ENCODE measurements at regions not wholly inside any gene's neighbourhood (a gene's known extent, or its start where the extent isn't known, plus 50 kb on each side); places are given as distances from the start of the nearest gene placed in this dataset.

DNA sequence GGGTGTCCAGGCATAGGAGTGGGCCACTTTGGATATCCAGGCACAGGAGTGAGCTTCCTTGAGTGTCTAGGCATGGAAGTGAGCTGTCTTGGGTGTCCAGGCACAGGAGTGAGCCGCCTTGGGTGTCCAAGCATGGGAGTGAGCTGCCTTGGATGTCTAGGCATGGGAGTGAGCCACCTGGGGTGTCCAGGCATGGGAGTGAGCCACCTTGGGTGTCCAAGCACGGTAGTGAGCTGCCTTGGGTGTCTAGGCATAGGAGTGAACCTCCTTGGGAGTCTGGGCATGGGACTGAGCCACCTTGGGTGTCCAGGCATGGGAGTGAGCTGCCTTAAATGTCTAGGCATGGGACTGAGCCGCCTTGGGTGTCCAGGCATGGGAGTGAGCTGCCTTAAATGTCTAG is 146.3 kb downstream of the C1orf94 start:
- Histone ChIP-seq H3K4me3 (ENCODE audit: low read depth, low read length, poor library complexity, severe bottlenecking) (no peak overlapping the region), H4K20me1 (ENCODE audit: insufficient read depth, low read length) (no peaks in the 10 kb centered on the region), H3K9me2 (ENCODE audit: insufficient read depth, low read length) (no peaks in the 10 kb centered on the region), H2AFZ (ENCODE audit: low read length) (no peak overlapping the region), H3K79me2 (ENCODE audit: insufficient read depth, low read depth, low read length) (no peaks in the 10 kb centered on the region), H3K36me3 (ENCODE audit: insufficient read depth, low read length) (no peaks in the 10 kb centered on the region), H3K9me3 (ENCODE audit: low read length) (no peaks in the 10 kb centered on the region), H3K27ac (ENCODE audit: low read depth, low read length, poor library complexity, severe bottlenecking) (no peak overlapping the region), H3K4me1 (ENCODE audit: insufficient read depth, low read length, poor library complexity, severe bottlenecking) (no peaks in the 10 kb centered on the region), H3K4me2 (ENCODE audit: low read length) (no peak overlapping the region)
- intact Hi-C loops (cut with micrococcal nuclease; ENCODE audit: unreplicated experiment) = no loop called here
- POLR2A ChIA-PET = no interaction called here
- CTCF ChIA-PET (ENCODE audit: unreplicated experiment) = no interaction called here
- BruUV-seq (replicated peaks) = no TSS peak
- no peak for DNase-seq (ENCODE audit: low spot score)
- TF ChIP-seq, protein P1, sequence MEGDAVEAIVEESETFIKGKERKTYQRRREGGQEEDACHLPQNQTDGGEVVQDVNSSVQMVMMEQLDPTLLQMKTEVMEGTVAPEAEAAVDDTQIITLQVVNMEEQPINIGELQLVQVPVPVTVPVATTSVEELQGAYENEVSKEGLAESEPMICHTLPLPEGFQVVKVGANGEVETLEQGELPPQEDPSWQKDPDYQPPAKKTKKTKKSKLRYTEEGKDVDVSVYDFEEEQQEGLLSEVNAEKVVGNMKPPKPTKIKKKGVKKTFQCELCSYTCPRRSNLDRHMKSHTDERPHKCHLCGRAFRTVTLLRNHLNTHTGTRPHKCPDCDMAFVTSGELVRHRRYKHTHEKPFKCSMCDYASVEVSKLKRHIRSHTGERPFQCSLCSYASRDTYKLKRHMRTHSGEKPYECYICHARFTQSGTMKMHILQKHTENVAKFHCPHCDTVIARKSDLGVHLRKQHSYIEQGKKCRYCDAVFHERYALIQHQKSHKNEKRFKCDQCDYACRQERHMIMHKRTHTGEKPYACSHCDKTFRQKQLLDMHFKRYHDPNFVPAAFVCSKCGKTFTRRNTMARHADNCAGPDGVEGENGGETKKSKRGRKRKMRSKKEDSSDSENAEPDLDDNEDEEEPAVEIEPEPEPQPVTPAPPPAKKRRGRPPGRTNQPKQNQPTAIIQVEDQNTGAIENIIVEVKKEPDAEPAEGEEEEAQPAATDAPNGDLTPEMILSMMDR (conservative IDR thresholded peaks at IDR 0.05; ENCODE audit: low read length) = no peak
- TF ChIP-seq EZH2phosphoT487 (IDR thresholded peaks at IDR 0.05; ENCODE audit: borderline replicate concordance, low read depth, low read length) = no peak

DNA sequence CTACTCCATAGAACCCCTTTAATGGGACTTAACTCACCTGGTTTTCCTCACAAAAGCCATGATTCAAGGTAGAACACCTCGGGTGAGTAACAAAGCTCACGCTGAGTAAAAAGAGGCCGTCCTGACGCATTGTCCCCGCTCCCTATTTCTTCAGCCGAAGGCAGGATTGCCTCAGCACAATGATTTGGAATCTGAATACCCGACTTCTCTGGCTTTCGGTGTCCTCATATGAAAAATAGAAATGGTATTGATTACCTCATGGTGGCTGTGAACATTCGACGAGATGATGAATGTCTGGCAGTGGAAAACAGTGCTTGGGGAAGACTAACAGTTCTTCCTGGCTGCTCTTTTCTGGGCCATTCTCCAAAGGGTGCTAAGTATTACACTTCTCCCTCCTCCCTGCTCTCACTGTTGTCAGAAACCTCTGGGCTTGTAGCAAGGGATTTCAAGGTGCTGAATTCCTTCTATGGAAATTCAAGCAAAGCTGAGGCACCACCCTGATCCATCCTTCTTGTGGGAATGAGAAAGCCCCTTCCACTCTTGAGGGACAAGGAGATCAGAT is 148.3 kb downstream of the C1orf94 start:
- Histone ChIP-seq H3K4me1 (ENCODE audit: insufficient read depth, low read length, poor library complexity, severe bottlenecking) (no peaks in the 10 kb centered on the region), H3K9me3 (ENCODE audit: low read length) (no peaks in the 10 kb centered on the region), H3K4me2 (ENCODE audit: low read length) (no peak overlapping the region), H2AFZ (ENCODE audit: low read length) (no peak overlapping the region), H3K4me3 (ENCODE audit: low read depth, low read length, poor library complexity, severe bottlenecking) (no peak overlapping the region), H4K20me1 (ENCODE audit: insufficient read depth, low read length) (no peaks in the 10 kb centered on the region), H3K27ac (ENCODE audit: low read depth, low read length, poor library complexity, severe bottlenecking) (no peak overlapping the region), H3K36me3 (ENCODE audit: insufficient read depth, low read length) (no peaks in the 10 kb centered on the region), H3K9me2 (ENCODE audit: insufficient read depth, low read length) (no peaks in the 10 kb centered on the region), H3K79me2 (ENCODE audit: insufficient read depth, low read depth, low read length) (no peaks in the 10 kb centered on the region)
- CTCF ChIA-PET (ENCODE audit: unreplicated experiment) = no interaction called here
- BruUV-seq (replicated peaks) = no TSS peak
- DNase-seq (ENCODE audit: low spot score) = no peak
- TF ChIP-seq, protein P1 (conservative IDR thresholded peaks at IDR 0.05; ENCODE audit: low read length) = no peak
- TF ChIP-seq EZH2phosphoT487 (IDR thresholded peaks at IDR 0.05; ENCODE audit: borderline replicate concordance, low read depth, low read length) = no peak
- POLR2A ChIA-PET = no interaction called here
- intact Hi-C loops (cut with micrococcal nuclease; ENCODE audit: unreplicated experiment) = no loop called here

DNA sequence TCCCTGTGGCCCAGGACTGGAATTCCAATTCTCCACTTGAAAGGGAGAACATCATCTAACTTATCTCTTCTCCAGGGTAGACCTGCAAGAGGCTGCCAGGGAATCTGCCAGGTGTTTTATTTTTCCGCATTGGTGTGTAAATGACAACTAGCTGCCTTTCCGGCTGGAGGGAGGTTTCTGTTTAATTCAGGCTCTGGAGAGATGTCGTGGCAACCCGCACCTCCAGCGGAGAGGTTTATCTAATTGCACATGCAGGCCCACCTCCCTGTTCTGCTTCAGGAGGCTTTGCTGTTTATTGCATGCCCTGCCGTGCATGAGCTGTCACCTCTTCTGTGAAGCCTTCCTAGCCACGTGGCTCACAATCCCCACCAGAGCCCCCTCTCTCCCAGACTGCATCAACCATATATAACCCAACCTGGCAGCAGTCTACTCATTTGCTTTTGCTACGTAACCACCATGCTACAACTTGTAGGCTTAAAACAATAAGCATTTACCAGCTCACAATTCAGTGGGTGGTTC is 151.6 kb downstream of the C1orf94 start:
- intact Hi-C loops (cut with micrococcal nuclease; ENCODE audit: unreplicated experiment) = no loop called here
- no peaks in the 10 kb centered on the region for H3K9me3 ChIP-seq (ENCODE audit: low read length)
- no peaks in the 10 kb centered on the region for H4K20me1 ChIP-seq (ENCODE audit: insufficient read depth, low read length)
- H3K4me3 ChIP-seq (ENCODE audit: low read depth, low read length, poor library complexity, severe bottlenecking) = no peak overlapping the region
- H3K27ac ChIP-seq (ENCODE audit: low read depth, low read length, poor library complexity, severe bottlenecking) = no peak overlapping the region
- BruUV-seq (replicated peaks) = no TSS peak
- H3K9me2 ChIP-seq (ENCODE audit: insufficient read depth, low read length) = no peaks in the 10 kb centered on the region
- ChIA-PET POLR2A (interaction anchor here (1.3 kb wide), 1 partner anchor 16 kb away, joined by 3 read pairs; no protein-coding TSS in a partner anchor), CTCF (ENCODE audit: unreplicated experiment) (no interaction called here)
- TF ChIP-seq EZH2phosphoT487 (IDR thresholded peaks at IDR 0.05; ENCODE audit: borderline replicate concordance, low read depth, low read length) = no peak
- TF ChIP-seq, protein P1 (conservative IDR thresholded peaks at IDR 0.05; ENCODE audit: low read length) = no peak
- H3K4me2 ChIP-seq (ENCODE audit: low read length) = no peak overlapping the region
- no peaks in the 10 kb centered on the region for H3K4me1 ChIP-seq (ENCODE audit: insufficient read depth, low read length, poor library complexity, severe bottlenecking)
- H3K36me3 ChIP-seq (ENCODE audit: insufficient read depth, low read length) = no peaks in the 10 kb centered on the region
- no peak for DNase-seq (ENCODE audit: low spot score)
- H3K79me2 ChIP-seq (ENCODE audit: insufficient read depth, low read depth, low read length) = no peaks in the 10 kb centered on the region
- H2AFZ ChIP-seq (ENCODE audit: low read length) = no peak overlapping the region

All from OCI-LY7 (cell line).